ENCODE measurements at regions not wholly inside any gene's neighbourhood (a gene's known extent, or its start where the extent isn't known, plus 50 kb on each side); places are given as distances from the start of the nearest gene placed in this dataset.
A peak's percentile ranks its signal among the peaks of the same experiment; 100 is the strongest.

- H3K4me1 ChIP-seq (ENCODE audit: insufficient read depth, low read length): peaks cover 41% of the 10 kb centered on the region
- H3K27me3 ChIP-seq (ENCODE audit: low read length): no peaks in the 10 kb centered on the region
- ATAC-seq (no peak), DNase-seq (no peak)
- H3K27ac ChIP-seq (ENCODE audit: low read length): no peak overlapping the region
- H3K4me3 ChIP-seq (ENCODE audit: low read length): no peak overlapping the region
- no peaks in the 10 kb centered on the region for H3K9me3 ChIP-seq (ENCODE audit: low read length)
- ChIA-PET POLR2A (ENCODE audit: unreplicated experiment) (interaction anchor here (0.6 kb wide), 1 partner anchor 14 kb away, joined by 4 read pairs; no protein-coding TSS in a partner anchor), CTCF (no interaction called here)
- H4K20me1 ChIP-seq (ENCODE audit: low read length): no peaks in the 10 kb centered on the region
- TF ChIP-seq CTCF (conservative IDR thresholded peaks at IDR 0.05; ENCODE audit: low read depth, low read length): no peak
- no peak for TF ChIP-seq EZH2 (IDR thresholded peaks at IDR 0.05; ENCODE audit: low read length, unreplicated experiment)
- no peak for TF ChIP-seq EZH2phosphoT487 (IDR thresholded peaks at IDR 0.05; ENCODE audit: borderline replicate concordance, low read length)
- no peaks in the 10 kb centered on the region for H3K79me2 ChIP-seq (ENCODE audit: low read length)
- H3K4me2 ChIP-seq (ENCODE audit: low read length): no peak overlapping the region
- H2AFZ ChIP-seq (ENCODE audit: low read length): no peak overlapping the region
- H3K36me3 ChIP-seq (ENCODE audit: low read depth, low read length): no peaks in the 10 kb centered on the region
- intact Hi-C loops (cut with micrococcal nuclease): no loop called here
- no peak overlapping the region for H3K9ac ChIP-seq (ENCODE audit: low read length)
- no peaks in the 10 kb centered on the region for H3K9me2 ChIP-seq (replicated peaks; ENCODE audit: low read length)
- H3F3A ChIP-seq (ENCODE audit: low read length, unreplicated experiment): peaks cover 5% of the 10 kb centered on the region
- no TSS peak for BruUV-seq (replicated peaks)
Observed at GRCh38 chr2:215697003-215697402, 261.1 kb upstream of the FN1 start.

GRCh38 chr2:215695861-215696260, 260.0 kb upstream of the FN1 start:
- no peak overlapping the region for H3K9ac ChIP-seq (ENCODE audit: low read length)
- H3K36me3 ChIP-seq (ENCODE audit: low read depth, low read length): no peaks in the 10 kb centered on the region
- no peaks in the 10 kb centered on the region for H3K27me3 ChIP-seq (ENCODE audit: low read length)
- intact Hi-C loops (cut with micrococcal nuclease): no loop called here
- H3F3A ChIP-seq (ENCODE audit: low read length, unreplicated experiment): peaks cover 5% of the 10 kb centered on the region
- no peaks in the 10 kb centered on the region for H4K20me1 ChIP-seq (ENCODE audit: low read length)
- no peak overlapping the region for H3K4me2 ChIP-seq (ENCODE audit: low read length)
- H3K79me2 ChIP-seq (ENCODE audit: low read length): no peaks in the 10 kb centered on the region
- no peak for DNase-seq
- H2AFZ ChIP-seq (ENCODE audit: low read length): no peak overlapping the region
- no peak overlapping the region for H3K27ac ChIP-seq (ENCODE audit: low read length)
- H3K9me3 ChIP-seq (ENCODE audit: low read length): no peaks in the 10 kb centered on the region
- ATAC-seq: no peak
- TF ChIP-seq EZH2phosphoT487 (IDR thresholded peaks at IDR 0.05; ENCODE audit: borderline replicate concordance, low read length) (no peak), EZH2 (IDR thresholded peaks at IDR 0.05; ENCODE audit: low read length, unreplicated experiment) (no peak), CTCF (conservative IDR thresholded peaks at IDR 0.05; ENCODE audit: low read depth, low read length) (no peak)
- no peaks in the 10 kb centered on the region for H3K9me2 ChIP-seq (replicated peaks; ENCODE audit: low read length)
- peaks cover 40% of the 10 kb centered on the region for H3K4me1 ChIP-seq (ENCODE audit: insufficient read depth, low read length)
- CTCF ChIA-PET: no interaction called here
- BruUV-seq (replicated peaks): no TSS peak
- POLR2A ChIA-PET (ENCODE audit: unreplicated experiment): interaction anchor here (0.7 kb wide), 1 partner anchor 261 kb away, joined by 4 read pairs; no protein-coding TSS in a partner anchor
- H3K4me3 ChIP-seq (ENCODE audit: low read length): no peak overlapping the region

- POLR2A ChIA-PET (ENCODE audit: unreplicated experiment): interaction anchor here (0.6 kb wide), 5 partner anchors 38 to 283 kb away, joined by 3 to 8 read pairs (median 5); no protein-coding TSS in a partner anchor
- Histone ChIP-seq H3K9me3 (ENCODE audit: low read length) (no peaks in the 10 kb centered on the region), H4K20me1 (ENCODE audit: low read length) (no peaks in the 10 kb centered on the region), H3K4me3 (ENCODE audit: low read length) (peak overlapping the region; percentile 22; the same call in 1 of the 2 replicates), H3K4me1 (ENCODE audit: insufficient read depth, low read length) (peaks cover 32% of the 10 kb centered on the region), H3F3A (ENCODE audit: low read length, unreplicated experiment) (no peaks in the 10 kb centered on the region), H2AFZ (ENCODE audit: low read length) (0 out of 2 replicates have a peak overlapping the region, but pooled peaks have one; percentile 21), H3K36me3 (ENCODE audit: low read depth, low read length) (no peaks in the 10 kb centered on the region), H3K27me3 (ENCODE audit: low read length) (no peaks in the 10 kb centered on the region), H3K9ac (ENCODE audit: low read length) (peak overlapping the region; percentile 9; the same call in 1 of the 2 replicates), H3K4me2 (ENCODE audit: low read length) (peak overlapping the region; percentile 65), H3K9me2 (replicated peaks; ENCODE audit: low read length) (no peaks in the 10 kb centered on the region), H3K79me2 (ENCODE audit: low read length) (no peaks in the 10 kb centered on the region), H3K27ac (ENCODE audit: low read length) (peak overlapping the region; percentile 62)
- DNase-seq (no peak), ATAC-seq (no peak)
- TF ChIP-seq EZH2phosphoT487 (IDR thresholded peaks at IDR 0.05; ENCODE audit: borderline replicate concordance, low read length) (no peak), EZH2 (IDR thresholded peaks at IDR 0.05; ENCODE audit: low read length, unreplicated experiment) (no peak), CTCF (conservative IDR thresholded peaks at IDR 0.05; ENCODE audit: low read depth, low read length) (no peak)
- no TSS peak for BruUV-seq (replicated peaks)
- intact Hi-C loops (cut with micrococcal nuclease): loop anchor here (5.0 kb wide), 1 partner anchor 257 kb away; the partner anchor contains the start of gene FN1
- CTCF ChIA-PET: interaction anchor here (0.6 kb wide), 4 partner anchors 9 to 215 kb away, joined by 3 to 5 read pairs (median 4); no protein-coding TSS in a partner anchor
Observed at GRCh38 chr2:215693999-215694580, 258.2 kb upstream of the FN1 start.
